H9 (cell line): ENCODE measurements at regions not wholly inside any gene's neighbourhood (a gene's known extent, or its start where the extent isn't known, plus 50 kb on each side); places are given as distances from the start of the nearest gene placed in this dataset.

Experiments used
- DNase-seq: peaks from one replicate; pipeline ENCODE4 v3.0.0-alpha.2; 2017
- H2AFZ ChIP-seq: one replicate; pipeline ENCODE4 v1.6.1; 2013; ENCODE audit warnings: mild to moderate bottlenecking, low read length, control low read depth, moderate library complexity
- H2AK5ac ChIP-seq: 2 replicates; pipeline ENCODE4 v1.6.1; 2013; ENCODE audit warnings: low read length, control low read depth, mixed read lengths; ENCODE audit not compliant: insufficient read length
- H2BK120ac ChIP-seq: one replicate; pipeline ENCODE4 v1.6.1; 2013; ENCODE audit warnings: low read depth, mild to moderate bottlenecking, low read length, control low read depth, inconsistent platforms; ENCODE audit not compliant: poor library complexity, severe bottlenecking
- H2BK12ac ChIP-seq: 2 replicates; pipeline ENCODE4 v1.6.1; 2013; ENCODE audit warnings: low read length, control low read depth, mixed read lengths, low read depth; ENCODE audit not compliant: insufficient read length
- H2BK15ac ChIP-seq: 2 replicates; pipeline ENCODE4 v1.6.1; 2013; ENCODE audit warnings: low read depth, low read length, control low read depth
- H2BK20ac ChIP-seq: one replicate; pipeline ENCODE4 v1.6.1; 2013; ENCODE audit warnings: low read depth, mild to moderate bottlenecking, low read length, control low read depth, inconsistent platforms; ENCODE audit not compliant: poor library complexity, severe bottlenecking
- H2BK5ac ChIP-seq: 2 replicates; pipeline ENCODE4 v1.6.1; 2013; ENCODE audit warnings: low read length, control low read depth, mixed read lengths; ENCODE audit not compliant: insufficient read length
- H3K14ac ChIP-seq: 2 replicates; pipeline ENCODE4 v1.6.1; 2013; ENCODE audit warnings: low read length, control low read depth; ENCODE audit not compliant: insufficient read depth
- H3K18ac ChIP-seq: 2 replicates; pipeline ENCODE4 v1.6.1; 2013; ENCODE audit warnings: low read depth, mild to moderate bottlenecking, mixed read lengths, low read length, control low read depth; ENCODE audit not compliant: insufficient read length
- H3K23ac ChIP-seq: 2 replicates; pipeline ENCODE4 v1.6.1; 2013; ENCODE audit warnings: low read length, control low read depth, mixed read lengths, low read depth; ENCODE audit not compliant: insufficient read length
- H3K23me2 ChIP-seq: 2 replicates; pipeline ENCODE4 v1.6.1; 2013; ENCODE audit warnings: low read depth, mild to moderate bottlenecking, mixed read lengths, low read length, control low read depth; ENCODE audit not compliant: insufficient read length, poor library complexity, severe bottlenecking
- H3K27ac ChIP-seq: 2 replicates; pipeline ENCODE4 v1.5.1; 2013; ENCODE audit warnings: low read length, control low read depth, mixed read lengths, low read depth; ENCODE audit not compliant: insufficient read length
- H3K27me3 ChIP-seq: 2 replicates; pipeline ENCODE4 v1.6.1; 2013; ENCODE audit warnings: low read length, control low read depth, inconsistent platforms; ENCODE audit not compliant: insufficient read depth
- H3K4ac ChIP-seq: 2 replicates; pipeline ENCODE4 v1.6.1; 2013; ENCODE audit warnings: low read depth, mild to moderate bottlenecking, control low read depth, inconsistent platforms, low read length, moderate library complexity
- H3K4me1 ChIP-seq: 2 replicates; pipeline ENCODE4 v1.6.1; 2013; ENCODE audit warnings: low read length, control low read depth, inconsistent platforms; ENCODE audit not compliant: insufficient read depth
- H3K4me2 ChIP-seq: 2 replicates; pipeline ENCODE4 v1.6.1; 2013; ENCODE audit warnings: low read length, control low read depth, mixed read lengths; ENCODE audit not compliant: insufficient read length, insufficient read depth
- H3K56ac ChIP-seq: 2 replicates; pipeline ENCODE4 v1.6.1; 2013; ENCODE audit warnings: low read depth, mild to moderate bottlenecking, mixed read lengths, low read length, control low read depth; ENCODE audit not compliant: insufficient read length
- H3K79me1 ChIP-seq: 2 replicates; pipeline ENCODE4 v1.6.1; 2013; ENCODE audit warnings: low read depth, mild to moderate bottlenecking, moderate library complexity, low read length, control low read depth, inconsistent platforms; ENCODE audit not compliant: insufficient read depth, poor library complexity, severe bottlenecking
- H3K79me2 ChIP-seq: 2 replicates; pipeline ENCODE4 v1.6.1; 2013; ENCODE audit warnings: low read length, control low read depth, inconsistent platforms; ENCODE audit not compliant: insufficient read depth
- H3K9ac ChIP-seq: 2 replicates; pipeline ENCODE4 v1.6.1; 2013; ENCODE audit warnings: low read length, control low read depth, mixed read lengths; ENCODE audit not compliant: insufficient read length; ENCODE audit errors: extremely low read depth
- H3K9me3 ChIP-seq: one replicate; pipeline ENCODE4 v1.6.1; 2013; ENCODE audit warnings: low read depth, low read length, inconsistent platforms; ENCODE audit not compliant: control insufficient read depth
- H3T11ph ChIP-seq: one replicate; pipeline ENCODE4 v1.6.1; 2013; ENCODE audit warnings: mild to moderate bottlenecking, low read length, control low read depth, inconsistent platforms
- H4K20me1 ChIP-seq: one replicate; pipeline ENCODE4 v1.6.1; 2013; ENCODE audit not compliant: control insufficient read depth, insufficient read length, insufficient read depth
- H4K5ac ChIP-seq: 2 replicates; pipeline ENCODE4 v1.6.1; 2013; ENCODE audit warnings: low read depth, mild to moderate bottlenecking, mixed read lengths, low read length, control low read depth; ENCODE audit not compliant: insufficient read length
- H4K8ac ChIP-seq: replicated peaks from 2 replicates; pipeline ENCODE4 v1.6.1; 2013; ENCODE audit warnings: low read length, control low read depth, mixed read lengths, low read depth; ENCODE audit not compliant: insufficient read length
- H4K91ac ChIP-seq: 2 replicates; pipeline ENCODE4 v1.6.1; 2013; ENCODE audit warnings: low read depth, mild to moderate bottlenecking, moderate library complexity, mixed read lengths, low read length, control low read depth; ENCODE audit not compliant: insufficient read length
- H3K27ac Mint-ChIP-seq, 3 experiments: 2 replicates in 2 of 3; 3 replicates in 1 of 3; pipeline ENCODE4 v1.8.0; 2020 to 2021; ENCODE audit warnings: mixed read lengths in 3 of 3, mild to moderate bottlenecking in 1 of 3, moderate library complexity in 1 of 3
- H3K27me3 Mint-ChIP-seq: 2 replicates; pipeline ENCODE4 v1.8.0; 2021; ENCODE audit warnings: low read depth, mild to moderate bottlenecking, moderate library complexity, mixed read lengths
- H3K36me3 Mint-ChIP-seq, 3 experiments: 2 replicates in 2 of 3; 3 replicates in 1 of 3; pipeline ENCODE4 v1.8.0; 2020 to 2021; ENCODE audit warnings: low read depth in 3 of 3, mixed read lengths in 3 of 3; ENCODE audit not compliant: insufficient read depth in 1 of 3
- H3K4me1 Mint-ChIP-seq, 2 experiments: 2 replicates each; pipeline ENCODE4 v1.8.0; 2020; ENCODE audit warnings: mixed read lengths in 2 of 2
- H3K4me3 Mint-ChIP-seq, 2 experiments: 2 replicates in 1 of 2; 3 replicates in 1 of 2; pipeline ENCODE4 v1.8.0; 2020 to 2021; ENCODE audit warnings: mild to moderate bottlenecking in 2 of 2, mixed read lengths in 2 of 2, moderate library complexity in 1 of 2
- H3K9me3 Mint-ChIP-seq, 2 experiments: 2 replicates in 1 of 2; 3 replicates in 1 of 2; pipeline ENCODE4 v1.8.0; 2020; ENCODE audit warnings: mild to moderate bottlenecking in 2 of 2, mixed read lengths in 2 of 2, moderate library complexity in 1 of 2
- WGBS: extraction: QIAGEN DNeasy Blood & Tissue Kit; methylation state at CpG from one replicate; pipeline ENCODE4 v1.1.7; 2013; ENCODE audit warnings: missing lambda C conversion rate, low lambda C conversion rate, mixed read lengths; ENCODE audit not compliant: insufficient read length; ENCODE audit errors: extremely low coverage; 5-methylcytosine and 5-hydroxymethylcytosine counted together
- TF ChIP-seq, protein P1 (sequence below): fragments of 200-600 bp; sonication (generic); conservative IDR thresholded peaks from 3 replicates; pipeline ENCODE4 v1.8.0; 2021; ENCODE audit warnings: antibody characterized with exemption, mild to moderate bottlenecking

- Mint-ChIP-seq H3K9me3 (no peaks in the 10 kb centered on the region), H3K27ac (peak overlapping the region in 1 of 3 experiments; percentile 44; a peak in 1 of 7 replicates), H3K36me3 (no peaks in the 10 kb centered on the region), H3K27me3 (no peaks in the 10 kb centered on the region), H3K4me1 (no peaks in the 10 kb centered on the region), H3K4me3 (no peak overlapping the region)
- no CpG with 5 or more reads among the region's 5 CpGs for WGBS
- H2AK5ac ChIP-seq, result no peak overlapping the region
- no peak overlapping the region for H3K23ac ChIP-seq
- no peaks in the 10 kb centered on the region for H3K23me2 ChIP-seq
- no peaks in the 10 kb centered on the region for H4K20me1 ChIP-seq
- no peak overlapping the region for H4K5ac ChIP-seq
- no peak overlapping the region for H2BK120ac ChIP-seq
- H2BK15ac ChIP-seq, result no peak overlapping the region
- no peak overlapping the region for H2BK20ac ChIP-seq
- no peak overlapping the region for H4K8ac ChIP-seq
- DNase-seq, result no peak
- H3K27me3 ChIP-seq, result no peaks in the 10 kb centered on the region
- no peaks in the 10 kb centered on the region for H3K79me2 ChIP-seq
- no peaks in the 10 kb centered on the region for H3K9me3 ChIP-seq
- no peak overlapping the region for H3T11ph ChIP-seq
- H3K4me2 ChIP-seq, result no peak overlapping the region
- H2AFZ ChIP-seq, result no peak overlapping the region
- H4K91ac ChIP-seq, result no peak overlapping the region
- H2BK5ac ChIP-seq, result no peak overlapping the region
- H3K4ac ChIP-seq, result no peak overlapping the region
- TF ChIP-seq, protein P1, sequence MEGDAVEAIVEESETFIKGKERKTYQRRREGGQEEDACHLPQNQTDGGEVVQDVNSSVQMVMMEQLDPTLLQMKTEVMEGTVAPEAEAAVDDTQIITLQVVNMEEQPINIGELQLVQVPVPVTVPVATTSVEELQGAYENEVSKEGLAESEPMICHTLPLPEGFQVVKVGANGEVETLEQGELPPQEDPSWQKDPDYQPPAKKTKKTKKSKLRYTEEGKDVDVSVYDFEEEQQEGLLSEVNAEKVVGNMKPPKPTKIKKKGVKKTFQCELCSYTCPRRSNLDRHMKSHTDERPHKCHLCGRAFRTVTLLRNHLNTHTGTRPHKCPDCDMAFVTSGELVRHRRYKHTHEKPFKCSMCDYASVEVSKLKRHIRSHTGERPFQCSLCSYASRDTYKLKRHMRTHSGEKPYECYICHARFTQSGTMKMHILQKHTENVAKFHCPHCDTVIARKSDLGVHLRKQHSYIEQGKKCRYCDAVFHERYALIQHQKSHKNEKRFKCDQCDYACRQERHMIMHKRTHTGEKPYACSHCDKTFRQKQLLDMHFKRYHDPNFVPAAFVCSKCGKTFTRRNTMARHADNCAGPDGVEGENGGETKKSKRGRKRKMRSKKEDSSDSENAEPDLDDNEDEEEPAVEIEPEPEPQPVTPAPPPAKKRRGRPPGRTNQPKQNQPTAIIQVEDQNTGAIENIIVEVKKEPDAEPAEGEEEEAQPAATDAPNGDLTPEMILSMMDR, result no peak
- no peak overlapping the region for H3K56ac ChIP-seq
- H3K27ac ChIP-seq, result no peak overlapping the region
- no peak overlapping the region for H3K9ac ChIP-seq
- no peaks in the 10 kb centered on the region for H3K79me1 ChIP-seq
- no peak overlapping the region for H2BK12ac ChIP-seq
- no peak overlapping the region for H3K18ac ChIP-seq
- no peak overlapping the region for H3K14ac ChIP-seq
- H3K4me1 ChIP-seq, result no peaks in the 10 kb centered on the region
Observed at GRCh38 chr18:60215432-60215831, 157.1 kb downstream of the MC4R start.
